Choroid plexus epithelial cell (primary cell): ENCODE measurements at regions not wholly inside any gene's neighbourhood (a gene's known extent, or its start where the extent isn't known, plus 50 kb on each side); places are given as distances from the start of the nearest gene placed in this dataset.

Experiments
- DNase-seq: peaks from one replicate; pipeline ENCODE4 v3.0.0-alpha.2; 2010; ENCODE audit warnings: low read depth
- H3K4me3 ChIP-seq: 2 replicates; pipeline ENCODE4 v1.5.1; 2011; ENCODE audit warnings: low read depth, mild to moderate bottlenecking, control low read depth, low read length, moderate library complexity
- TF ChIP-seq, protein P1 (sequence below): conservative IDR thresholded peaks from 2 replicates; pipeline ENCODE4 v1.5.1; 2011; ENCODE audit warnings: low read depth, mild to moderate bottlenecking, control low read depth, inconsistent platforms, low read length, moderate library complexity

DNA sequence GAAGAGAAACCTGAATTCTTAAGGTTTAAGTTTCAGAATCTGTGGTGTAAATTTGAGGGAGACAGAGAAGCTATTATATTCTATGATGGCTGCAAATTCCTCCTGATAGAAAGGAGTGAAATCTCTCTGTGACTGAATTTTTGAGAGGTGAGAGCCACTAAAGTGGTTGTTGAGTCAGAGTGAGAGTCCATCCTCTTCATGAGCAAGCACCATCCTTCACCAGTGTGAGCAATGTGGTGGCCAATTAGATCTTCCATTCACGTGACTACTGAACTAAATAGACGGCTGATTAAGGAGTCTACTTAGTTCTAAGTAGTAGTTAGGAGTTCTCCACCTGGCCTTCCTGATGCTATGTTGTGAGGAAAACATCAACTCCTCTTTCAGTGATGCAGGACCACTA, 147.8 kb upstream of the CCNH start:
- no peak overlapping the region for H3K4me3 ChIP-seq
- TF ChIP-seq, protein P1, sequence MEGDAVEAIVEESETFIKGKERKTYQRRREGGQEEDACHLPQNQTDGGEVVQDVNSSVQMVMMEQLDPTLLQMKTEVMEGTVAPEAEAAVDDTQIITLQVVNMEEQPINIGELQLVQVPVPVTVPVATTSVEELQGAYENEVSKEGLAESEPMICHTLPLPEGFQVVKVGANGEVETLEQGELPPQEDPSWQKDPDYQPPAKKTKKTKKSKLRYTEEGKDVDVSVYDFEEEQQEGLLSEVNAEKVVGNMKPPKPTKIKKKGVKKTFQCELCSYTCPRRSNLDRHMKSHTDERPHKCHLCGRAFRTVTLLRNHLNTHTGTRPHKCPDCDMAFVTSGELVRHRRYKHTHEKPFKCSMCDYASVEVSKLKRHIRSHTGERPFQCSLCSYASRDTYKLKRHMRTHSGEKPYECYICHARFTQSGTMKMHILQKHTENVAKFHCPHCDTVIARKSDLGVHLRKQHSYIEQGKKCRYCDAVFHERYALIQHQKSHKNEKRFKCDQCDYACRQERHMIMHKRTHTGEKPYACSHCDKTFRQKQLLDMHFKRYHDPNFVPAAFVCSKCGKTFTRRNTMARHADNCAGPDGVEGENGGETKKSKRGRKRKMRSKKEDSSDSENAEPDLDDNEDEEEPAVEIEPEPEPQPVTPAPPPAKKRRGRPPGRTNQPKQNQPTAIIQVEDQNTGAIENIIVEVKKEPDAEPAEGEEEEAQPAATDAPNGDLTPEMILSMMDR = no peak
- DNase-seq = no peak

DNA sequence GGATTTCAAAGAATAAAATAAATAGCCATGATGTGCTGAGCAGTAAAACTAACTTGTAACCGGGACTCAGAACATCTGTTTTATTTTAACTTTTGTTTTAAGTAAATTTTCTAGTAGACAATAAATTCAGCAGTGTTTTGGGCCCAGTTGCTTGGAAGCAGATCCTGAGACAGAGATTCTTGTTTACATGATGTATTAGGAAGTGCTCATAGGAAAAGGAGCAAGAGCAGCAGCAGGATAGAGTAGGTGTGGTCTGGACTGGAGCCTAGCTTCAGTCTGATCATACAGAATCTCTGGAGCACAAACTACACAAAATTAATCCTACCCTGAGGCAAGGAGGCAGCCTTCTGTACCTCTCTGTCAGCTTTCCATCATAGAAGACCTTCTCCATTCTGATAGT, 139.2 kb upstream of the CCNH start:
- no peak overlapping the region for H3K4me3 ChIP-seq
- no peak for DNase-seq
- TF ChIP-seq, protein P1 = no peak

DNA sequence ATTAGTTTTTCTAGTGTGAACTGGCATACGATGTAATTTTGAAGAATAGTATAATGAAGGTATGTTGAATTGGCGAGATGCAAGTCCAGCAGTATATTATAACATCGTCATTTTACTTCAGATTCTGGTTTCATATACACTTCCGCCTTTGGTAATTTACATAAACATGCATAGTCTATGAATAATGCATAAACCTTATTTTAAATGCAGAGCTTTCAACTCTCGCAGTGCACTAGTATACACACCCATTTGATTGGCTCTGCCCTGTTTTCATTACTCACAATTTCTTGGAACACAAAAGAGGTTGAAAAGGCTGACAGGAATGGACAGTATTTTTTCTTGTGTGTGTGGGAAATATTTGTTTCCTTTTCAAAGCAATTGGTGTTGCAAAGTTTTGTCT, 128.9 kb upstream of the CCNH start:
- H3K4me3 ChIP-seq = no peak overlapping the region
- DNase-seq = no peak
- TF ChIP-seq, protein P1 = no peak

DNA sequence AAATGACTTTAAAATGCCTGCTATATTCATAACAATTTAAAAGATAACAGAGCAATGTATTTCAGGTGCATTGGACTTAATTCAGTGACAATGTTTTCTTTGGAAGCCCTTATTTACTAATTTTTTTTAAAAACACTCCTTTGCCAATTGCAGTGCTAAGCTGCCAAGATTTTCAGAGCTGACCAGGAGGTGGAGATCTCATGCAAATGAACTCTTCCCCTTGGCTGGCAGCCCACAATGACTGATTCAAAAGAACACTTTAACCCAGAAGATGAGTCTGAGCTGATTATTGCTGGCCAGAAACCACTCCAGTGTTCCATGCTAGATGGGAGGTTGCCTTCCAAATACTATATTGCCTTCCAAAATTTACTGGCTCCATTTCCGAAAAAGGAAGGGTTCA, 128.3 kb upstream of the CCNH start:
- DNase-seq = peak; percentile 61
- TF ChIP-seq, protein P1 = no peak

DNA sequence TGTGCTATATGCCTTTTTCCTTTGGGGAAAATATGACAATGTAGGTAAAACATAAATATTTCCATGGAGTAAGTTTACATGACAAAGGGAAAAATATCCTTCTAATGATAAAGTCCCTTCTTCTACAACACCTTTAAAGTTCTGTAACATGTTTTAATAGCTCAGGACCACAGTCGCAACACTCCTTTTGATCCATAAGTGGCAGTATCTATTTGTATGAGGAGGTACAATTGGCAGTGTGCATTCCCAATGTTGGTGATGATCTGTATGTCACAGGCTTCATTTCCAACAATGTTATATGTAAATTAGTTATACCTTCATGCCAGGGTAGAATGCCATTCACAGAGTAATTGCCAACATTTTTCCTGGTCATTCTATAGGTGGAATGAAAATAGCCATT, 127.1 kb upstream of the CCNH start:
- TF ChIP-seq, protein P1 = no peak
- no peak for DNase-seq
- no peak overlapping the region for H3K4me3 ChIP-seq

More for the DNA sequence above, 128.3 kb upstream of the CCNH start:
- H3K4me3 ChIP-seq = no peak overlapping the region

DNA sequence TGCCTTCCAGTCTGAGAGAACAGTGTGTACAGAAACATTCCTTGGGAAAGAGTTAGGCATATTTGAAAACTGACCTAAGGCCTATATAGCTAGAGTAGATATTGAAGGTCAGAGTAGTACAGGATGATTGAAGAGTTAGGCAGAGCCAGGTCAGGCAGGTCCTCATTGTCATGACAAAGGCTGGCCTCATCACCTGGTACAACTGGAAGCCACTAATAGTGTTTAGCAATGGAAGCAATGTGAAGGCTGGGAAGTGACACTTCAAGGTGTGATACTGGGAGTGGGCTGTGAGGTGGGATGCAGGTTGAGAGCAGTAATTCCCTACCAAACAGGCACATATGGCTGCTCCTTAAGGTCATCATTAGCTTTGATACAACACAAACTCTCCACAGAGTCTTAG, 123.6 kb upstream of the CCNH start:
- TF ChIP-seq, protein P1 = no peak
- DNase-seq = no peak
- no peak overlapping the region for H3K4me3 ChIP-seq

DNA sequence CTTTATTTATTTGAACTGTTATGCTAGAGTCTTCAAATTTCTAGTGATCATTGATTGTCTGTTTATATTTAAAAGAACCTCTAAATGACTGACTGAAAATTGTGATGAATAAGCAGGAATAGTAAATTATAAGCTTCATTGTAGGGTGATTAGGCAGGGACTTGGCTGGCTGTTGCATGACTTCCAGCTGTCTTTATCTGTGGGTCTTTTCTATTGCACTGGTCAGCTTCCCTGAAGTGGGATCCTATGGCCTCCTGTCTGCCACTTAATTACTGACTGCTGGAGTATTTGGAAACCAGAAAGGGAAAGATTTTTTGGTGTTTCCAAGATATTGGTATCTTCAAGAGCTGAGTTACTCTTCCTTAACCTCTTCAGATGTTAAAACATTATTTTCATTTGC, 123.0 kb upstream of the CCNH start:
- no peak overlapping the region for H3K4me3 ChIP-seq
- TF ChIP-seq, protein P1 = no peak
- no peak for DNase-seq
